ENCODE measurements at regions not wholly inside any gene's neighbourhood (a gene's known extent, or its start where the extent isn't known, plus 50 kb on each side); places are given as distances from the start of the nearest gene placed in this dataset.
"Not testable (repeated sequence)": the region's sequence is repeated elsewhere in the genome, so short reads cannot be mapped to it uniquely, and the experiment has no call there.

GRCh38 chr15:22002711-22003110 lies 77.6 kb upstream of the OR4M2 start:
- 43% methylated on average over 1 of the region's 1 CpG; no CpG with 5 or more reads in 1 of the 2 donors for WGBS, 2 donors
- intact Hi-C loops (cut with DNase I; ENCODE audit: low total_unique reads); H3K4me3 ChIP-seq (ENCODE audit: low read depth, poor library complexity, severe bottlenecking); DNase-seq (ENCODE audit: low spot score in 2 of 2): not testable (repeated sequence)

DNA sequence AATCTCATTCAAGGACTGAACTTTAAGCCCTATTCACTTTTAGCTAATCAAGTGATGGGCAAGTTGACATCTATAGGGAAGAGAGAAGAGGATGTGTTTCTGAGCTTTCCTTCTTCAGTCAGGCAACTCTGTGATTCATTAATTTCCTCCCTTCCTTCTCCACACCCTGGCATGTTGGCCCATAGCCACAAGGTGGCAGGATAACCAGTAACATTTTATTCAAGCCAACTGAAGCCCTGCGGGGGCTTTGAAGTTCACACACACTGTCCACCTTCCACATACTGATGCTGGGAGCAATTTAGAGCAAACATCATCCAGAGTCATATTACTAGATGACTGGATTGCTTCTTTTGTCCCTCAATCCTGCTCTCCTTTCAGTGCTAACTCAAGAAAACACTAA lies 91.2 kb upstream of the OR4M2 start:
- DNase-seq (ENCODE audit: low spot score in 2 of 2); intact Hi-C loops (cut with DNase I; ENCODE audit: low total_unique reads); H3K4me3 ChIP-seq (ENCODE audit: low read depth, poor library complexity, severe bottlenecking): not testable (repeated sequence)
- WGBS, 2 donors, result no CpG with 5 or more reads among the region's 1 CpG

- intact Hi-C loops (cut with DNase I; ENCODE audit: low total_unique reads); H3K4me3 ChIP-seq (ENCODE audit: low read depth, poor library complexity, severe bottlenecking); DNase-seq (ENCODE audit: low spot score in 2 of 2): not testable (repeated sequence)
- no CpG with 5 or more reads among the region's 3 CpGs for WGBS, 2 donors
These were observed 96.5 kb upstream of the OR4M2 start for GRCh38 chr15:21983820-21984219.

GRCh38 chr15:21979960-21980359 lies 100.4 kb upstream of the OR4M2 start:
- intact Hi-C loops (cut with DNase I; ENCODE audit: low total_unique reads); DNase-seq (ENCODE audit: low spot score in 2 of 2); H3K4me3 ChIP-seq (ENCODE audit: low read depth, poor library complexity, severe bottlenecking): not testable (repeated sequence)
- no CpG with 5 or more reads among the region's 2 CpGs for WGBS, 2 donors

DNA sequence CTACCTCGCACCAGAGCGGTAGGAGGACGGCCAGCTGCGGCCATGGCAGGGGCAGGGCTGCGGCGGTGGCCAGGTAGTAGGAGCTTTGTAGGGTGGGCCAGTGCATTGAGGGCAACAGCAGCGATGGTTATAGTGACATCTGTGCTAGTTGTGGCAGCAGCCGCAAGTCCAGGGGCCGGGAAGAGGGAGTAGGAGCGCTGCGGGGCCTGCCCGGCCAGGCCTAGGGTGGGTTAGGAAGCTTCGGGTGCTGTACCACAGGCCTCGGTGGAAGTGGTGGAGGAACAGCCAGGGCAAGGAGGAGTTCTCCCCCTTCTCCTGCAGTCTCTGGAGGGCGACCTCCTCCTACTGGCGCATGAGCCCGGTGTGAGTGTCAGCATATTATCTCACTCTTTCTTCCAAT lies 76.2 kb upstream of the POTEB start:
- 92 to 95% methylated on average over 6 to 10 of the region's 17 CpGs for WGBS, 2 donors
- peak in 1 of 2 donors; percentile 17 for DNase-seq (ENCODE audit: low spot score in 2 of 2)
- H3K4me3 ChIP-seq (ENCODE audit: low read depth, poor library complexity, severe bottlenecking); intact Hi-C loops (cut with DNase I; ENCODE audit: low total_unique reads): not testable (repeated sequence)

DNA sequence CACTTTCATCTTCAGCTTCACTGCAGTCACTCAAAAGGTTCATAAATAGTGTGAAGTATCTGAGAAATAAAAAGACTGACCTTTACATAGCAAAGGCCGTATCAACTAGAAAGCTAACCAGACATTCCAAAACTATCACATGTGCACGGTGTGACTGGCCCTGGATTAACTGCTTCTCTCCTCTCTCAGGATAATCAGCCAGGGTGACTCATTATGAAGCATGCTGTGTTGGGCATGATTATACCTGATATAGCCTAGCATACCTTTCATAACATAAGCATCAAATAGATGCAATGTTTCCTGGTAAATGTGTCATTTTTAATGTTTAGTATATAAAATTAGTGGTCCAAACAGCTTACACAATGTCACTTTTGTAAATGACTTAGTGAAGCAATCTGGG lies 62.8 kb upstream of the POTEB start:
- H3K4me3 ChIP-seq (ENCODE audit: low read depth, poor library complexity, severe bottlenecking); DNase-seq (ENCODE audit: low spot score in 2 of 2); intact Hi-C loops (cut with DNase I; ENCODE audit: low total_unique reads): not testable (repeated sequence)
- no CpG with 5 or more reads among the region's 2 CpGs for WGBS, 2 donors

Small RNAs in the stretch of these regions (microRNA-seq; reads per million reads assigned to microRNA genes)
- gene MIR5701-3 (ENCODE audit: borderline number of aligned reads in 1 of 2, borderline replicate concordance in 2 of 2), result 0 reads per million in 2 donors

Measured in lower leg skin (tissue), 4 donors.